GM18873 (cell line): ENCODE measurements at regions not wholly inside any gene's neighbourhood (a gene's known extent, or its start where the extent isn't known, plus 50 kb on each side); places are given as distances from the start of the nearest gene placed in this dataset.
"Not testable (repeated sequence)": the region's sequence is repeated elsewhere in the genome, so short reads cannot be mapped to it uniquely, and the experiment has no call there.

Experiments used
- ATAC-seq: cut with Tn5 transposase; IDR thresholded peaks from one replicate; pipeline ENCODE4 v1.9.1; 2021; ENCODE audit warnings: mild to moderate bottlenecking, moderate library complexity, moderate number of reproducible peaks; ENCODE audit not compliant: unreplicated experiment, low FRiP score

DNA sequence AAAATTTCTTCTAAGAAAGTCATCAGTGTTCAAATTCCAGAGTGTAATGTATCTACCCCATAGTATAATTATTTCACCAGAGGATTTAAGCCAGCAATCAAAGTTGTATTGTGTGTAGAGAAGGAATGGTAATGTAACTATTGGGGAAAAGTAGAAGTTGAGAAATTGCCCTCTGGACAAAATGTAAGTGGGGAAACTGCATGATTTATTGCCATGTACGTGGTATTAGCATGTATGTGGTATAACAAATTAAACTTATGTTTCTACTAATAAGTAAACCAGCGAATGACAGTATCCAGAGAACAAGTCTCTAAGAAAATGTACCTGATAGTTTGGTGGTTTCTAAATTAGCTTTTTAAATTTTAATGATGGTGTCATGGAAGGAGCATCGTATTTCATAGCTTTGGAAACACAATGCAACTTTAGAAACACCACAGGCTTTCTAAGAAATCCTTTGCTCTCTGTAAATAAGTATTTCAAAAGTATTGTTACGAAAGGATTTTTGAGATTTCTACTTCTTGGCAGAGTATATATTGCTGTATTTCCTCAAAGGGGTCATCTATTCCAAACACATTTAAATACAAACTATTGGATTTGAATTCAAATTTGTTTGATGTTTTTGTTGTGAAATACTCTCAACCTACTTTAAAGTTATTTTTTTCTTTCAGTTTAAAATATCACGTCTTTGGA, 1018.9 kb upstream of the ZEB2 start:
- no peak for ATAC-seq

DNA sequence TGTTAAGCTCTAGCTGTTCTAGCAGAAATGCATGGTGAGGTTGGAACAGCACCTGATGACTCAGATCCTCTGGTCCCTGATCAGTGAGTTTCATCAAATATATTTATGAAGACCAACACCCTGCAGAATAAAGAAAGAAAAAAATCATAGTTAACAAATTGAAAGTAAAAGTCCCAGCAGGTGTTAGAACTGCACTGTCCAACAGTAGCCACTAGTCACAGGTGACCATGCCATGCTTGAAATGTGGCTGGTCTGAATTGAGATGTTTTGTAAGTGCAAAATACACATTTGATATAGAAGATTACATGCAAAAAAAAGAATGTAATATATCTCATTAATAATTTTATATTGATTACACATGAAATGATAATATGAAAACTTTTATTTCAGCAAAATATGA, 1010.7 kb upstream of the ZEB2 start:
- ATAC-seq, result no peak

- no peak for ATAC-seq
These were observed 1004.9 kb upstream of the ZEB2 start for GRCh38 chr2:145524836-145525235.

GRCh38 chr2:145524303-145524702, 1004.4 kb upstream of the ZEB2 start:
- no peak for ATAC-seq

- ATAC-seq, result not testable (repeated sequence)
These were observed 999.3 kb upstream of the ZEB2 start for GRCh38 chr2:145519254-145519653.

GRCh38 chr2:145511946-145512345, 992.0 kb upstream of the ZEB2 start:
- ATAC-seq, result no peak

GRCh38 chr2:145503511-145503910, 983.6 kb upstream of the ZEB2 start:
- ATAC-seq, result no peak

- no peak for ATAC-seq
These were observed 982.0 kb upstream of the ZEB2 start for GRCh38 chr2:145501920-145502319.

GRCh38 chr2:145495590-145495989, 975.7 kb upstream of the ZEB2 start:
- ATAC-seq, result no peak

DNA sequence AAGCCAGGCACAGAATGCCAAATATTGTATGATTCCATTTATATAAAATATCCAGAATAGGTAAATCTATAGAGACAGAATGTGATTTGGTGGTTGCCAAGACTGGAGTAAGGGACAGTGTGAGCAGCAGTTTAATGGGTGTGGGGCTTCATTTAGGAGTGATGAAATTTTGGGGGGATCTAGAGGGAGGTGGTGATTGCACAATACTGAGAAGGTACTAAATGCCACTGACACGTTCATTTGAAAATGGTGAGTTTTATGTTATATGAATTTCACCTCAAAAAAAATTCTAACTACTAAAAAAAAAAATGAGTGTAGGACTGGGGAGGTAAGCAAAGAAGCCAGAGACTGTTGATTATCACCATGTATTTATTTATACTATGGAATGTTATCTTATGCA, 974.5 kb upstream of the ZEB2 start:
- ATAC-seq, result no peak

GRCh38 chr2:145488571-145488970, 968.7 kb upstream of the ZEB2 start:
- no peak for ATAC-seq

DNA sequence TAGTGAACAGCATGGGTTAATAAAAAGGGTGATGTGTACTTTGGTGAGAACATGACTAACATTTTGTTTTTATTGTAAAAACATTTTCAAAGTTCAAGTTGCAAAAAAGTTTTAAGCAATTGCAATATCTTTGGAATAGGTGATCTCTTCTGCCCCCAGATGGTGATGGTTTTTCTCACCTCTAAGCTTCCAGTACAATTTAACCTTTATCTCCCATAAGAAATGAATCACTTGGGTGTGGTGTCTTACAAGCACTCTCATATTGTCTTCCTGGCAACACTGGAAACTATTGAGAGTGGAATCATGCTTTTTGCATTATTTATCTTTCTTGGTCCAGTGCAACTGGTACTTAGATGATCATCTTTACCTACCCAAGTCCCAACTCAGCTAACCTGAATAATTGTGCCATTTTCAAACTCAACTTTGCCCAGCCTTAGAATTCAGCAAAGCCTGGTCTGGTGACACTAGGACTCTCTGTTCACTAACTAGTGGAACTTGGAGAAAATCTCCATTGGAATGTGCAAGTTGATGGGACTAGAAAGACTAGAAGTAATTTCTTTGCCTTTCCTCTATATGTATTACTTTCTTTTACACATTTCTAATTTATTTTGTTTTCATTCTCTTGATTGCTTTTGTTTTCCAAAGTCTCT, 964.7 kb upstream of the ZEB2 start:
- no peak for ATAC-seq

DNA sequence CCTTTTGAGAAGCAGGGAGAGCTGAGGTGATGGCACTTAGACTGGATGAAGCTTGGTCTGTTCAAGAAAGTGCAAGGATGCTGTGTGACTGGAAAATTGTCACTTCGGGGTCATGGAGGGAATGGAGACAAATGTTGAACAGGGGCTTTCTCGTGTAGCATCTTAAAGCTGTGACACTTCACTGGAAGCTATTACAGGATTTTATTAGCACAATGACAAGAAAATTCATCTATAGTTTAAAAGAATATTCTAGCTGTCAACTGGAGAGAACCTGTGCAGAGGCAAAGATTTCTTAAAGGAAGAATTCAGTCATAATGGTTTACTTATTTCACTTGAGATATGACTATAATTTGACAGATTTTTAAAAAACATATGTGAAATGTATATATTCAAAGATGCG, 963.9 kb upstream of the ZEB2 start:
- ATAC-seq, result no peak

- no peak for ATAC-seq
These were observed 961.5 kb upstream of the ZEB2 start for GRCh38 chr2:145481334-145481922.

DNA sequence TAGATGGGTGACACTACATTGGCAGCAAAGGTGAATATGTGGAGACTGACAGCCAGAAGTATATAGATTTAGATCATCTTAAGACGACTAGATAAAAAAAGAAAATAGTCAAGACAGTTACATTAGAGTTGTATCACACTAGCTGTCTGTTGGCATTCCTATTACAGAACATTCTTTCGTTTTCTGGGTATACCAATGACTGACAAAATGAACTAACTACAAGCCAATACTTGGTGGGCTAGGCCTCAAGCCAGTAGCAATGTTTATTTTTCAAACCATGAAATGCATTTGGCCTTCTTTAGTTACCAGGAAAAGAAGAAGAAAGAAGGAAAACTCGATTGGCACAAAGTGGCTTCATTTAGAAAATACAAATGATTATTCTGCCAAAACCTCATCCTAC, 944.9 kb upstream of the ZEB2 start:
- no peak for ATAC-seq

- ATAC-seq, result no peak
These were observed 940.2 kb upstream of the ZEB2 start for GRCh38 chr2:145460112-145460511.

- no peak for ATAC-seq
These were observed 911.4 kb upstream of the ZEB2 start for GRCh38 chr2:145431181-145431951.

- ATAC-seq, result no peak
These were observed 903.9 kb upstream of the ZEB2 start for GRCh38 chr2:145423809-145424208.

DNA sequence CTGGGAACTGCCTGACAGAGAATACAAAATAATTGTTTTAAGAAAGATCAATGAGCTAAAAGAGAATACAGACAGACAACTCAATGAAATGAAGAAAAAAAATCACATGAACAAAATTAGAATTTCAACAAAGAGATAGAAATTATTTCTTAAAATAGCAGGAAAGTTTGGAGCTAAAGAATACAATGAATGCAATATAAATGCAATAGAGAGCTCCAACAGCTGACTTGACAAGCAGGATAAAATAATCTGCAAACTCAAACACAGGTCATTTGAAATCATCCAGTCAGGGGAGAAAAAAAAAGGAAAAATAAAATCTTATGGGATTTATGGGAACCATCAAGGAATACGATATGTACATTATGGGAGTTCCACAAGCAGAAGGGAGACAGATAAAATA, 902.7 kb upstream of the ZEB2 start:
- ATAC-seq, result no peak

DNA sequence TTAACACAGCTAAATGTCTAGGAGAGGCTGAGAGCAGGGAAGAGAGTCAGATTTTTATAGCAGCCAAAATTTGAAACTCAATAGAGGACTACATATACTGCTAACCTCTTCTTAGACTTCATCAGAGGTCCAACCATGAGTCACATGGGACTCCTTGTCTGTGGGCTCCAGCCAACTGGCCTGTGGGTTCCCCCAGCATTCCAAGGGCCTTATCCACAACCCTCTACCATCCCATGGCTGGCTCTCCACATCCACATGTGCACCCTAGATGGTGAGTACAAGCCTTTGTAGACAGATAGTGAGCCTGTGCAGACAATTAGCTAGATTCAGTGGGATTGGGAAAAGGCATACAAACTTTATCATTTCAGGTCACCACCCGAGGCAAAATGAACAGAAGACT, 901.9 kb upstream of the ZEB2 start:
- ATAC-seq, result no peak

DNA sequence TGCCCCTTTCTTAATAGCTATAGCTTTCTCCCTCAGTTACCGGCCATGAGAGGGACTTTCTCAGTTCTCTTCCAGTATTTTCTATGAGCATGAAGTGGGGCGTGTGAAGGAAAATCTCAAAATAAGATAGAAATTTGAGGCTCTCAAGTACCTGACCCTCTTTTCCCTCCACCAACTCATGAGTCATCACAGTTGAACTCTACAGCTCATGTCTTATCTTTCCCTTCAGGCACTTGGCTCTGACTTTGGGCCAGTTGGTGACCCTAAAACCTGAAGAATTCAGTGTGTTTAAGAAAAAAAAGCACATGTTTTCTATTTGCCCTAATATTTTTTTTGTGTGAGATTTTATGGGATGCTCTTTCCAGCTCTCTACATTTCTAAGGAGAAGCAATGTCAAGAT, 896.7 kb upstream of the ZEB2 start:
- ATAC-seq, result no peak
